ENCODE measurements at regions not wholly inside any gene's neighbourhood (a gene's known extent, or its start where the extent isn't known, plus 50 kb on each side); places are given as distances from the start of the nearest gene placed in this dataset.

DNA sequence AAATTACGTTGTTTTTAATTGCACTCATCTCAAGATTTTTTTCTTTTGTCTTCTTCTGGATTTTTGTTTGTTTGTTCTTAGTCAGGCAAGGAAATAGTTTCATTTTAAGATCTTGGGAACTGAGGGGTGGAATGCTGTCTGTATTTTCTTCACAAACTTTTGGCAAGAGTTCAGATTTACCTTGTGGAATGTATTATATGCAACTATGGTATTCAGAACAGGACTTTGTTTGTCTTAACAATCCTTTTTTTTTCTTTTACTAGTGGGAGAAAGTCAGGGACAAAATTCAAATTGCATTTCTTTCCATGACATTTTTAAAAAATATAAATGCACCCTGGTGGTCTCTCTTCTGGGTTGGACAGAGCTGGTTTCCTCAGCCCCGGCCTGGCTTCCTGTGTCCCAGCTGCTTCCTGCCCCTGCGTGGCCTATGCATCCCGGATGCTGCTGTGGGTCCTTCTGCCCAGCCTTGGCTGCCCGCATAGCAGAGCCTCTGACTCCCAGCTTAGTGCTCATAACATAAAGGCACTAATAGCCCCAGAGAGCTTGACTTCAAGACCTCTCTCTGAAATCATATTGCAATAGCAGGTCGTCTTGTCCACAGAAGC lies 520.7 kb downstream of the QKI start:
- no peak overlapping the region for H3K9ac ChIP-seq (ENCODE audit: insufficient read depth in 1 of 2, low read depth in 2 of 2, low read length in 2 of 2)
- H3K36me3 ChIP-seq (ENCODE audit: control insufficient read depth, insufficient read depth, low read length) = no peaks in the 10 kb centered on the region
- ChIA-PET POLR2A (no interaction called here), CTCF (ENCODE audit: low intra/inter-chr PET ratio) (no interaction called here)
- H4K20me1 ChIP-seq (replicated peaks; ENCODE audit: control insufficient read depth, insufficient read depth, low read length) = no peaks in the 10 kb centered on the region; the same call in 1 of the 2 replicates
- no peak overlapping the region for H3K4me3 ChIP-seq
- H3K79me2 ChIP-seq (ENCODE audit: control insufficient read depth, insufficient read depth, low read length) = no peaks in the 10 kb centered on the region
- no peak for TF ChIP-seq CREM (IDR thresholded peaks at IDR 0.05; ENCODE audit: low read depth)
- no peak for TF ChIP-seq YY1 (IDR thresholded peaks at IDR 0.05; ENCODE audit: borderline replicate concordance in 1 of 3, control insufficient read depth in 1 of 3, extremely low read depth in 1 of 3, insufficient read depth in 3 of 3, insufficient read length in 1 of 3, insufficient replicate concordance in 2 of 3, low read depth in 1 of 3, low read length in 2 of 3)
- no peak for TF ChIP-seq BCOR (IDR thresholded peaks at IDR 0.05)
- TF ChIP-seq, protein P1, sequence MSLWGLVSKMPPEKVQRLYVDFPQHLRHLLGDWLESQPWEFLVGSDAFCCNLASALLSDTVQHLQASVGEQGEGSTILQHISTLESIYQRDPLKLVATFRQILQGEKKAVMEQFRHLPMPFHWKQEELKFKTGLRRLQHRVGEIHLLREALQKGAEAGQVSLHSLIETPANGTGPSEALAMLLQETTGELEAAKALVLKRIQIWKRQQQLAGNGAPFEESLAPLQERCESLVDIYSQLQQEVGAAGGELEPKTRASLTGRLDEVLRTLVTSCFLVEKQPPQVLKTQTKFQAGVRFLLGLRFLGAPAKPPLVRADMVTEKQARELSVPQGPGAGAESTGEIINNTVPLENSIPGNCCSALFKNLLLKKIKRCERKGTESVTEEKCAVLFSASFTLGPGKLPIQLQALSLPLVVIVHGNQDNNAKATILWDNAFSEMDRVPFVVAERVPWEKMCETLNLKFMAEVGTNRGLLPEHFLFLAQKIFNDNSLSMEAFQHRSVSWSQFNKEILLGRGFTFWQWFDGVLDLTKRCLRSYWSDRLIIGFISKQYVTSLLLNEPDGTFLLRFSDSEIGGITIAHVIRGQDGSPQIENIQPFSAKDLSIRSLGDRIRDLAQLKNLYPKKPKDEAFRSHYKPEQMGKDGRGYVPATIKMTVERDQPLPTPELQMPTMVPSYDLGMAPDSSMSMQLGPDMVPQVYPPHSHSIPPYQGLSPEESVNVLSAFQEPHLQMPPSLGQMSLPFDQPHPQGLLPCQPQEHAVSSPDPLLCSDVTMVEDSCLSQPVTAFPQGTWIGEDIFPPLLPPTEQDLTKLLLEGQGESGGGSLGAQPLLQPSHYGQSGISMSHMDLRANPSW (CRISPR knock-in tag; IDR thresholded peaks at IDR 0.05) = no peak
- no peak for TF ChIP-seq U2AF2 (optimal IDR thresholded peaks at IDR 0.05; ENCODE audit: low read depth, low read length)
- TF ChIP-seq RBM14 (IDR thresholded peaks at IDR 0.05; ENCODE audit: borderline replicate concordance, insufficient read depth, low read depth, low read length) = no peak
- TF ChIP-seq ZFP30 (CRISPR knock-in tag; IDR thresholded peaks at IDR 0.05; ENCODE audit: borderline replicate concordance) = no peak
- TF ChIP-seq ZNF23 (CRISPR knock-in tag; IDR thresholded peaks at IDR 0.05) = no peak
- no peak for TF ChIP-seq MCM5 (IDR thresholded peaks at IDR 0.05; ENCODE audit: low read depth)
- no peak for TF ChIP-seq HEY1 (CRISPR knock-in tag; IDR thresholded peaks at IDR 0.05; ENCODE audit: borderline replicate concordance)
- no peak for TF ChIP-seq GABPA (tag; conservative IDR thresholded peaks at IDR 0.05; ENCODE audit: low read depth)
- TF ChIP-seq MYC (IDR thresholded peaks at IDR 0.05; ENCODE audit: low read depth, low read length) = no peak
- no peak for TF ChIP-seq MYC (CRISPR knock-in tag; IDR thresholded peaks at IDR 0.05; ENCODE audit: borderline replicate concordance, low read depth)
- TF ChIP-seq CHD4 (IDR thresholded peaks at IDR 0.05; ENCODE audit: insufficient read depth, insufficient replicate concordance, low read depth, low read length, poor library complexity, severe bottlenecking) = no peak
- TF ChIP-seq ETS2 (tag; IDR thresholded peaks at IDR 0.05; ENCODE audit: borderline replicate concordance, poor library complexity, severe bottlenecking) = no peak
- TF ChIP-seq GABPB2 (CRISPR knock-in tag; conservative IDR thresholded peaks at IDR 0.05) = no peak
- TF ChIP-seq ZNF174 (CRISPR knock-in tag; IDR thresholded peaks at IDR 0.05) = no peak
- TF ChIP-seq DPF2 (IDR thresholded peaks at IDR 0.05) = no peak
- no peak for TF ChIP-seq ZC3H11A (IDR thresholded peaks at IDR 0.05; ENCODE audit: low read depth, low read length)
- no peak for TF ChIP-seq JUNB (CRISPR knock-in tag; conservative IDR thresholded peaks at IDR 0.05)
- TF ChIP-seq ZNF780A (CRISPR knock-in tag; IDR thresholded peaks at IDR 0.05) = no peak
- no peaks in the 10 kb centered on the region for H3K9me3 ChIP-seq (replicated peaks; ENCODE audit: control insufficient read depth, insufficient read depth, low read depth, low read length)
- no peak for ATAC-seq
- H3K27me3 ChIP-seq (ENCODE audit: control insufficient read depth in 2 of 2, insufficient read depth in 2 of 2, low read length in 2 of 2) = peaks cover 20 to 25% of the 10 kb centered on the region in 2 experiments
- no TSS peak for BruUV-seq (replicated peaks)
- in situ Hi-C loops (cut with MboI) (no loop called here), intact Hi-C loops (cut with micrococcal nuclease) (no loop called here)
- no peaks in the 10 kb centered on the region for H3K9me1 ChIP-seq (ENCODE audit: control insufficient read depth, insufficient read depth, low read length)
- H2AFZ ChIP-seq (ENCODE audit: low read depth, low read length) = no peak overlapping the region
- no peak for DNase-seq (ENCODE audit: extremely low read depth in 1 of 4, low spot score in 3 of 4)
- 0% methylated on average over 6 of the region's 6 CpGs for WGBS (ENCODE audit: insufficient coverage, low coverage, missing lambda C conversion rate)
- no peaks in the 10 kb centered on the region for H3K4me1 ChIP-seq (replicated peaks in 1 of 2; ENCODE audit: control insufficient read depth in 2 of 2, insufficient read depth in 2 of 2, low read length in 2 of 2)
- no peak for FAIRE-seq
- H3K4me2 ChIP-seq (ENCODE audit: insufficient read depth, low read length) = no peak overlapping the region
- H3K27ac ChIP-seq (ENCODE audit: extremely low read depth, low read depth, low read length) = no peak overlapping the region

Data from K562 (cell line).